ENCODE measurements at regions not wholly inside any gene's neighbourhood (a gene's known extent, or its start where the extent isn't known, plus 50 kb on each side); places are given as distances from the start of the nearest gene placed in this dataset.

DNA sequence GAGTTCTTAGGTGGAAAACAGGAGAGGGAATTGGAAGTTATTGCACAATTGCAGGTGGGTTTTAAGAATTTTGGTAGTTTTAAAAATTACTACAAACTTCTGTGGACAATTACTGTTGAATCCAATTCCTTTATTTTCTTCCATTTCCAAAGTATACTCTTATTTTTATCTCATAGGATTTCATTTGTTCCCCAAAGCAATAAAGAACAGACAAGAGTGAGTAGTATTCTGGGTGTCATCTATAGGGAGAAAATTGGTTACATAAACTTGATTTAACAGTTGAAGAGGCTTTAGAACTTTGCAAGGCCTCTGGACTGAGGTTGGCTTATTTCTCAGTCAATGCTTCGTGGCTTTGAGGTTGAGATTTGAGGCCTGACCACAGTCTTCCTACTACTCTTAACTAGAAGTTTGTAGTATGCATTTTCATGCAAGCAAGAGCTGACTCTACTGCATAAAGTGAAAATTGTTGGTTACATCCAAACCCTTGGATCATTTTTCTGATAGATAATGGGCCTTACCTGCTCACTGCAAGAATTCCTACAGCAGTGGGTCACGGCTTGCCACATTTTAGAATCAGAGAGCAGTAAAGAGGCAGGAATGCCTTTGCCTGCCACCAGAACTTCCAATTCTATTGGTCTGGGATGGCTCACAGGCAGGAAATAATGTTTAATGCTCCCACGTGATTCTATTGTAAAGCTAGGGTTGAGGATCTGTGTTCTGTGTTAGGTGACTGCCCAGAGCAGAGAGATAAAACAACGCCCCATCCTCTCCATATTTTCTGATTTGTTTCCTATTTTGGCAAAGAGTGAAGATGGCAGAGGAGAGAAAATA is 270.5 kb downstream of the TTC6 start (continued):
- TF ChIP-seq, protein P1, sequence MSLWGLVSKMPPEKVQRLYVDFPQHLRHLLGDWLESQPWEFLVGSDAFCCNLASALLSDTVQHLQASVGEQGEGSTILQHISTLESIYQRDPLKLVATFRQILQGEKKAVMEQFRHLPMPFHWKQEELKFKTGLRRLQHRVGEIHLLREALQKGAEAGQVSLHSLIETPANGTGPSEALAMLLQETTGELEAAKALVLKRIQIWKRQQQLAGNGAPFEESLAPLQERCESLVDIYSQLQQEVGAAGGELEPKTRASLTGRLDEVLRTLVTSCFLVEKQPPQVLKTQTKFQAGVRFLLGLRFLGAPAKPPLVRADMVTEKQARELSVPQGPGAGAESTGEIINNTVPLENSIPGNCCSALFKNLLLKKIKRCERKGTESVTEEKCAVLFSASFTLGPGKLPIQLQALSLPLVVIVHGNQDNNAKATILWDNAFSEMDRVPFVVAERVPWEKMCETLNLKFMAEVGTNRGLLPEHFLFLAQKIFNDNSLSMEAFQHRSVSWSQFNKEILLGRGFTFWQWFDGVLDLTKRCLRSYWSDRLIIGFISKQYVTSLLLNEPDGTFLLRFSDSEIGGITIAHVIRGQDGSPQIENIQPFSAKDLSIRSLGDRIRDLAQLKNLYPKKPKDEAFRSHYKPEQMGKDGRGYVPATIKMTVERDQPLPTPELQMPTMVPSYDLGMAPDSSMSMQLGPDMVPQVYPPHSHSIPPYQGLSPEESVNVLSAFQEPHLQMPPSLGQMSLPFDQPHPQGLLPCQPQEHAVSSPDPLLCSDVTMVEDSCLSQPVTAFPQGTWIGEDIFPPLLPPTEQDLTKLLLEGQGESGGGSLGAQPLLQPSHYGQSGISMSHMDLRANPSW (CRISPR knock-in tag; IDR thresholded peaks at IDR 0.05; ENCODE audit: borderline replicate concordance), result no peak
- no peak for TF ChIP-seq ZNF337 (CRISPR knock-in tag; IDR thresholded peaks at IDR 0.05; ENCODE audit: borderline replicate concordance, low read depth)
- no peak for TF ChIP-seq ZZZ3 (CRISPR knock-in tag; IDR thresholded peaks at IDR 0.05; ENCODE audit: borderline replicate concordance)
- no peak for TF ChIP-seq ZNF441 (CRISPR knock-in tag; IDR thresholded peaks at IDR 0.05; ENCODE audit: borderline replicate concordance)
- TF ChIP-seq, protein P2, sequence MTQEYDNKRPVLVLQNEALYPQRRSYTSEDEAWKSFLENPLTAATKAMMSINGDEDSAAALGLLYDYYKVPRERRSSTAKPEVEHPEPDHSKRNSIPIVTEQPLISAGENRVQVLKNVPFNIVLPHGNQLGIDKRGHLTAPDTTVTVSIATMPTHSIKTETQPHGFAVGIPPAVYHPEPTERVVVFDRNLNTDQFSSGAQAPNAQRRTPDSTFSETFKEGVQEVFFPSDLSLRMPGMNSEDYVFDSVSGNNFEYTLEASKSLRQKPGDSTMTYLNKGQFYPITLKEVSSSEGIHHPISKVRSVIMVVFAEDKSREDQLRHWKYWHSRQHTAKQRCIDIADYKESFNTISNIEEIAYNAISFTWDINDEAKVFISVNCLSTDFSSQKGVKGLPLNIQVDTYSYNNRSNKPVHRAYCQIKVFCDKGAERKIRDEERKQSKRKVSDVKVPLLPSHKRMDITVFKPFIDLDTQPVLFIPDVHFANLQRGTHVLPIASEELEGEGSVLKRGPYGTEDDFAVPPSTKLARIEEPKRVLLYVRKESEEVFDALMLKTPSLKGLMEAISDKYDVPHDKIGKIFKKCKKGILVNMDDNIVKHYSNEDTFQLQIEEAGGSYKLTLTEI (CRISPR knock-in tag; conservative IDR thresholded peaks at IDR 0.05), result no peak
- TF ChIP-seq ZNF720 (CRISPR knock-in tag; IDR thresholded peaks at IDR 0.05), result no peak
- no peak for TF ChIP-seq HES4 (CRISPR knock-in tag; IDR thresholded peaks at IDR 0.05; ENCODE audit: borderline replicate concordance)
- TF ChIP-seq, protein P3, sequence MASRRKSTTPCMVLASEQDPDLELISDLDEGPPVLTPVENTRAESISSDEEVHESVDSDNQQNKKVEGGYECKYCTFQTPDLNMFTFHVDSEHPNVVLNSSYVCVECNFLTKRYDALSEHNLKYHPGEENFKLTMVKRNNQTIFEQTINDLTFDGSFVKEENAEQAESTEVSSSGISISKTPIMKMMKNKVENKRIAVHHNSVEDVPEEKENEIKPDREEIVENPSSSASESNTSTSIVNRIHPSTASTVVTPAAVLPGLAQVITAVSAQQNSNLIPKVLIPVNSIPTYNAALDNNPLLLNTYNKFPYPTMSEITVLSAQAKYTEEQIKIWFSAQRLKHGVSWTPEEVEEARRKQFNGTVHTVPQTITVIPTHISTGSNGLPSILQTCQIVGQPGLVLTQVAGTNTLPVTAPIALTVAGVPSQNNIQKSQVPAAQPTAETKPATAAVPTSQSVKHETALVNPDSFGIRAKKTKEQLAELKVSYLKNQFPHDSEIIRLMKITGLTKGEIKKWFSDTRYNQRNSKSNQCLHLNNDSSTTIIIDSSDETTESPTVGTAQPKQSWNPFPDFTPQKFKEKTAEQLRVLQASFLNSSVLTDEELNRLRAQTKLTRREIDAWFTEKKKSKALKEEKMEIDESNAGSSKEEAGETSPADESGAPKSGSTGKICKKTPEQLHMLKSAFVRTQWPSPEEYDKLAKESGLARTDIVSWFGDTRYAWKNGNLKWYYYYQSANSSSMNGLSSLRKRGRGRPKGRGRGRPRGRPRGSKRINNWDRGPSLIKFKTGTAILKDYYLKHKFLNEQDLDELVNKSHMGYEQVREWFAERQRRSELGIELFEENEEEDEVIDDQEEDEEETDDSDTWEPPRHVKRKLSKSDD (CRISPR knock-in tag; IDR thresholded peaks at IDR 0.05; ENCODE audit: low read depth), result no peak
- no peak for TF ChIP-seq MXD4 (CRISPR knock-in tag; IDR thresholded peaks at IDR 0.05)
- TF ChIP-seq, protein P4, sequence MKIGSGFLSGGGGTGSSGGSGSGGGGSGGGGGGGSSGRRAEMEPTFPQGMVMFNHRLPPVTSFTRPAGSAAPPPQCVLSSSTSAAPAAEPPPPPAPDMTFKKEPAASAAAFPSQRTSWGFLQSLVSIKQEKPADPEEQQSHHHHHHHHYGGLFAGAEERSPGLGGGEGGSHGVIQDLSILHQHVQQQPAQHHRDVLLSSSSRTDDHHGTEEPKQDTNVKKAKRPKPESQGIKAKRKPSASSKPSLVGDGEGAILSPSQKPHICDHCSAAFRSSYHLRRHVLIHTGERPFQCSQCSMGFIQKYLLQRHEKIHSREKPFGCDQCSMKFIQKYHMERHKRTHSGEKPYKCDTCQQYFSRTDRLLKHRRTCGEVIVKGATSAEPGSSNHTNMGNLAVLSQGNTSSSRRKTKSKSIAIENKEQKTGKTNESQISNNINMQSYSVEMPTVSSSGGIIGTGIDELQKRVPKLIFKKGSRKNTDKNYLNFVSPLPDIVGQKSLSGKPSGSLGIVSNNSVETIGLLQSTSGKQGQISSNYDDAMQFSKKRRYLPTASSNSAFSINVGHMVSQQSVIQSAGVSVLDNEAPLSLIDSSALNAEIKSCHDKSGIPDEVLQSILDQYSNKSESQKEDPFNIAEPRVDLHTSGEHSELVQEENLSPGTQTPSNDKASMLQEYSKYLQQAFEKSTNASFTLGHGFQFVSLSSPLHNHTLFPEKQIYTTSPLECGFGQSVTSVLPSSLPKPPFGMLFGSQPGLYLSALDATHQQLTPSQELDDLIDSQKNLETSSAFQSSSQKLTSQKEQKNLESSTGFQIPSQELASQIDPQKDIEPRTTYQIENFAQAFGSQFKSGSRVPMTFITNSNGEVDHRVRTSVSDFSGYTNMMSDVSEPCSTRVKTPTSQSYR (CRISPR knock-in tag; IDR thresholded peaks at IDR 0.05; ENCODE audit: borderline replicate concordance), result no peak
- no peak for TF ChIP-seq MTF1 (CRISPR knock-in tag; IDR thresholded peaks at IDR 0.05)
- TF ChIP-seq SOX6 (IDR thresholded peaks at IDR 0.05), result no peak
- TF ChIP-seq SOX6 (CRISPR knock-in tag; IDR thresholded peaks at IDR 0.05), result no peak
- no peak for TF ChIP-seq ATF1 (CRISPR knock-in tag; IDR thresholded peaks at IDR 0.05)
- TF ChIP-seq ZNF333 (CRISPR knock-in tag; IDR thresholded peaks at IDR 0.05; ENCODE audit: borderline replicate concordance), result no peak
- TF ChIP-seq, protein P5, sequence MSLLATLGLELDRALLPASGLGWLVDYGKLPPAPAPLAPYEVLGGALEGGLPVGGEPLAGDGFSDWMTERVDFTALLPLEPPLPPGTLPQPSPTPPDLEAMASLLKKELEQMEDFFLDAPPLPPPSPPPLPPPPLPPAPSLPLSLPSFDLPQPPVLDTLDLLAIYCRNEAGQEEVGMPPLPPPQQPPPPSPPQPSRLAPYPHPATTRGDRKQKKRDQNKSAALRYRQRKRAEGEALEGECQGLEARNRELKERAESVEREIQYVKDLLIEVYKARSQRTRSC (CRISPR knock-in tag; IDR thresholded peaks at IDR 0.05; ENCODE audit: low read depth), result no peak
- no peak for TF ChIP-seq MED13 (CRISPR knock-in tag; IDR thresholded peaks at IDR 0.05)
- TF ChIP-seq CBX5 (CRISPR knock-in tag; IDR thresholded peaks at IDR 0.05; ENCODE audit: borderline replicate concordance), result no peak
- TF ChIP-seq ZNF879 (CRISPR knock-in tag; IDR thresholded peaks at IDR 0.05), result no peak
